ENCODE measurements at regions not wholly inside any gene's neighbourhood (a gene's known extent, or its start where the extent isn't known, plus 50 kb on each side); places are given as distances from the start of the nearest gene placed in this dataset.
A peak's percentile ranks its signal among the peaks of the same experiment; 100 is the strongest.

DNA sequence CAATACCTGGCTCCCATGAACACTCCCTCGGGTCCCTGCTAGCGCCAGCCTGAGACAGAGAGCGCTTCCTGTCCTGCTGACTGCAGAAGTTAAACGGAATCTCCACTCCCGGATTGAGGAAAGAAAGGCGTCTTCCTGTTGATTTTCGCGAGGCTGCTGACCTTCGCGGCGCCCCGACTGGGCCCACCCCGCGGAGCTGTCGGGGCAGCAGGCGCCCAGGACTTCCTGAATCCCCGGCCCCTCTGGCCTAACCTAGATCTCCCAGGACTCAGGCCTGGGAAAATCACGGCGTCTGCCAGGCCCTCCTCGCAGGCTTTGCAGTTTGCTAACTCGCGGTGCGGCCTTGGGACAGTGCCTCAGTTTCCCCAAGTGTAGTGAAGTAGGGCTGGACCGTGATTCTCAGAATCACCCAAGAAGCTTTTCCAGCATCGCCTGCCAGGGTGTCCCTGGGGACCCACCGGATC, 108.8 kb downstream of the KCTD15 start:
- Histone ChIP-seq H3K9me3 (no peaks in the 10 kb centered on the region), H3K4me3 (peak overlapping the region; percentile 44 to 62 (median 52)), H3K36me3 (no peaks in the 10 kb centered on the region), H3K4me1 (peaks cover 18 to 30% (median 23%) of the 10 kb centered on the region in 4 donors), H3K27me3 (peaks cover 0 to 32% (median 6%) of the 10 kb centered on the region in 3 donors), H3K27ac (peak overlapping the region; percentile 80 to 88 (median 84))
- 2 to 15% (median 5%) methylated on average over 5 to 26 of the region's 26 CpGs for WGBS, 5 donors
- TF ChIP-seq POLR2A (IDR thresholded peaks at IDR 0.05) (no peak), POLR2AphosphoS5 (IDR thresholded peaks at IDR 0.05) (no peak), EP300 (IDR thresholded peaks at IDR 0.05) (no peak)
- TF ChIP-seq, protein P1, sequence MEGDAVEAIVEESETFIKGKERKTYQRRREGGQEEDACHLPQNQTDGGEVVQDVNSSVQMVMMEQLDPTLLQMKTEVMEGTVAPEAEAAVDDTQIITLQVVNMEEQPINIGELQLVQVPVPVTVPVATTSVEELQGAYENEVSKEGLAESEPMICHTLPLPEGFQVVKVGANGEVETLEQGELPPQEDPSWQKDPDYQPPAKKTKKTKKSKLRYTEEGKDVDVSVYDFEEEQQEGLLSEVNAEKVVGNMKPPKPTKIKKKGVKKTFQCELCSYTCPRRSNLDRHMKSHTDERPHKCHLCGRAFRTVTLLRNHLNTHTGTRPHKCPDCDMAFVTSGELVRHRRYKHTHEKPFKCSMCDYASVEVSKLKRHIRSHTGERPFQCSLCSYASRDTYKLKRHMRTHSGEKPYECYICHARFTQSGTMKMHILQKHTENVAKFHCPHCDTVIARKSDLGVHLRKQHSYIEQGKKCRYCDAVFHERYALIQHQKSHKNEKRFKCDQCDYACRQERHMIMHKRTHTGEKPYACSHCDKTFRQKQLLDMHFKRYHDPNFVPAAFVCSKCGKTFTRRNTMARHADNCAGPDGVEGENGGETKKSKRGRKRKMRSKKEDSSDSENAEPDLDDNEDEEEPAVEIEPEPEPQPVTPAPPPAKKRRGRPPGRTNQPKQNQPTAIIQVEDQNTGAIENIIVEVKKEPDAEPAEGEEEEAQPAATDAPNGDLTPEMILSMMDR (IDR thresholded peaks at IDR 0.05): no peak
- intact Hi-C loops (cut with DNase I; ENCODE audit: low total_unique reads): loop anchor here (10.0 kb wide), 1 partner anchor 111 kb away; the partner anchor contains the start of gene KCTD15
- DNase-seq: peak in 1 of 2 donors; percentile 60

DNA sequence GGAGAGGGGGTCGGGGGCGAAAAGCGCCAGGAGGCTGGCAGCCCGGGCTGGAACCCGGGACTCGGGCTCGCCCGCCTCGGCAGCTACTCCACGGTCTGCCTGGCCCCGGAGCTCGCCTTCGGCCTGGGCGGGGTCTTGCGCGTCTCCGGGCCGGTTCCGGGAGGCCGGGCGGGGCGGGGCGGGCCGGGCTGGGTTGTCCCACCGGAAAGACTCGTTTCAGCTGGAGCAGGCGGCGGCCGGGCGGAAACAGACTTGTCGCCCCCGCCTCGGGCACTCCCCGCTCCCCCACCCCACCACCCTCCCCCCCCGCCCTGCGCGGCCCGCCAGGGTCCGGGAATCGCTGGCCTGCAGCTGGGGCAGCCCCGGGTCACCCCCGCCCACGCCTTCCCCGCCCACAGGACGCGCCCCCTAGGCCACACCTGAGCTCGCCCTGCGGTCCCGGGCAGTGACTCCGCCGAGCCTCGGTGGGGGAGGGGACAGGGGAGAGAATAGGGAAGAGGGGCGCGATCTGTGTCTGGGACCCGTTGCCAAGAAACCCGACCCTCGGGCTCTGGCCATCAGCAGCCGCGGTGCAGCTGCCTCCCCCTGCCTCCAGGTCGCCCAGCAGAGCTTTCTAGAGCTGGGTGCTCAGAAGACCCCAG, 109.4 kb downstream of the KCTD15 start:
- H3K4me1 ChIP-seq: peaks cover 18 to 30% (median 23%) of the 10 kb centered on the region in 4 donors
- intact Hi-C loops (cut with DNase I; ENCODE audit: low total_unique reads): loop anchor here (10.0 kb wide), 1 partner anchor 111 kb away; the partner anchor contains the start of gene KCTD15
- peak overlapping the region; percentile 44 to 62 (median 52) for H3K4me3 ChIP-seq
- DNase-seq: peak; percentile 86 to 92
- no peaks in the 10 kb centered on the region for H3K9me3 ChIP-seq
- TF ChIP-seq POLR2AphosphoS5 (IDR thresholded peaks at IDR 0.05) (peak in 2 of 3 donors; percentile 38 to 47), POLR2A (IDR thresholded peaks at IDR 0.05) (peak in 1 of 4 donors; percentile 15)
- TF ChIP-seq, protein P1 (IDR thresholded peaks at IDR 0.05): no peak
- 0 to 4% (median 1%) methylated on average over 9 to 60 of the region's 60 CpGs for WGBS, 5 donors
- peaks cover 0 to 32% (median 6%) of the 10 kb centered on the region in 3 donors for H3K27me3 ChIP-seq
- H3K27ac ChIP-seq: peak overlapping the region; percentile 80 to 88 (median 84)
- no peaks in the 10 kb centered on the region for H3K36me3 ChIP-seq

DNA sequence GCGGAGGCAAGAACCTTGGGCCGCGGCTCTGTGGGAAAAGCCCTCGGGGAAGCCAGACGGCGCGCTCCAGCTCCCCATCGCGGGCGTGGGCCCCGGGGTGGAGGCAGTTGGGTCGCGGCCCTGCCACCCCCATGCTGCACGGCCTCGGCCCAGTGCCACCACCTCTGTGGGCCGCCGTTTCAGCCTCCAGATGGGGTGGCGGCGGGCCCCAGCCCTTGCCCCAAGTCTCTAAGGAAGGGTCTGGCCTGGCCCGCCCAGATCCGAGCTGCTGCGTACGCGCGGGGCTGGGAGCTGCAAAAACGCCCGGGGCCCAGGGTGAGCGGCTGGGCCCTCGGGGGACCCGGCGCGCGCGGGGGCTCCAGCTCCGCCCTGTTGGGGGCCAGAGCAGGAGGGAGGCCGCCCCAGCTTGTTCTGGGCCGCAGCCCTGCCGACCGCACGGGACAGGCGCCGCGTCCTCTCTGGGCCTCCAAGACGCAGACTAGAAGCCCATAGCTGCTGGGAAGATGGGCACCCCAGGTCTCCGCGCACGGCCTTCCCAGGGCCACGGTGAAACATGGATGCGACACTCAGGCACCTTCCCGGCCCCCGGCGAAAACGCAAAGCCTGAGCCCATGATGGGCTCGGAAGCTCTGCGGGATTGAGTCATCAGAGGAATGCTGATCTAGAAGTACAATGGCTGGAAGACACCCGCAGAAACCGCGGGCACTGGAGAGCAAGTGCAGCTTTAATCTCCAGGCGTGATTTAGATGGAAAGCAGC, 110.1 kb downstream of the KCTD15 start:
- peak in 1 of 2 donors; percentile 35 for DNase-seq

DNA sequence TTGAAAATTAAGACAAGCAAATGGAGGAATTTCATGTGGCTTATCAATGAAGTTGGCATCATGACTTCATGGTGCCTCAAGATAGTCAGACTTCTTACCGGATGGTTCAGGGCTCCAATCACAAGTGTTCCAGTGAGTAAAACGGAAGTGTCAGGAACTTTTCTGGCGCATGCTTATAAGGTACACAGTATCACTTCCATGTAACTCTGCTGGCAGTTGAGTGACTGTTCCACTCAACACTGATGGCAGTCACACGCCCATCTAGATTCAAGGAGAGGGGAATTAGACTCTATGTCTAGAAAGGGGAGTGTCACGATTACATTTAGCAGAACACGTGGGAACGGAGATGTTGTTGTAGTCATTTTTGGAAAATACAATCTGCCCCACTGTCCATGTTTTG, 114.3 kb downstream of the KCTD15 start:
- H3K27me3 ChIP-seq: peaks cover 0 to 15% (median 4%) of the 10 kb centered on the region in 3 donors
- H3K4me1 ChIP-seq: peaks cover 7 to 14% (median 11%) of the 10 kb centered on the region in 4 donors
- no peaks in the 10 kb centered on the region for H3K36me3 ChIP-seq
- no peaks in the 10 kb centered on the region for H3K9me3 ChIP-seq
- intact Hi-C loops (cut with DNase I; ENCODE audit: low total_unique reads): no loop called here
- 80 to 97% (median 90%) methylated on average over 7 of the region's 7 CpGs for WGBS, 5 donors
- no peak for DNase-seq
- H3K4me3 ChIP-seq: no peak overlapping the region
- TF ChIP-seq, protein P1 (IDR thresholded peaks at IDR 0.05): no peak
- TF ChIP-seq POLR2A (IDR thresholded peaks at IDR 0.05): no peak
- no peak for TF ChIP-seq POLR2AphosphoS5 (IDR thresholded peaks at IDR 0.05)
- TF ChIP-seq EP300 (IDR thresholded peaks at IDR 0.05): no peak
- no peak overlapping the region for H3K27ac ChIP-seq

More for the DNA sequence above, 110.1 kb downstream of the KCTD15 start:
- H3K36me3 ChIP-seq: no peaks in the 10 kb centered on the region
- H3K27me3 ChIP-seq: peaks cover 0 to 32% (median 6%) of the 10 kb centered on the region in 3 donors
- peaks cover 18 to 30% (median 23%) of the 10 kb centered on the region in 4 donors for H3K4me1 ChIP-seq
- H3K4me3 ChIP-seq: peak overlapping the region; percentile 44 to 62 (median 52)
- intact Hi-C loops (cut with DNase I; ENCODE audit: low total_unique reads): loop anchor here (10.0 kb wide), 1 partner anchor 112 kb away; the partner anchor contains the start of gene KCTD15
- TF ChIP-seq EP300 (IDR thresholded peaks at IDR 0.05) (no peak), POLR2A (IDR thresholded peaks at IDR 0.05) (no peak), POLR2AphosphoS5 (IDR thresholded peaks at IDR 0.05) (no peak)
- TF ChIP-seq, protein P1 (IDR thresholded peaks at IDR 0.05): no peak
- 17 to 24% (median 21%) methylated on average over 14 to 59 of the region's 59 CpGs for WGBS, 5 donors
- peak overlapping the region; percentile 73 to 87 (median 83) for H3K27ac ChIP-seq
- H3K9me3 ChIP-seq: no peaks in the 10 kb centered on the region

Data from stomach (tissue), 8 donors.